ENCODE measurements at regions not wholly inside any gene's neighbourhood (a gene's known extent, or its start where the extent isn't known, plus 50 kb on each side); places are given as distances from the start of the nearest gene placed in this dataset.
"Not testable (repeated sequence)": the region's sequence is repeated elsewhere in the genome, so short reads cannot be mapped to it uniquely, and the experiment has no call there.

GRCh38 chr5:33091571-33092363 is 349.0 kb upstream of the TARS1 start:
- ATAC-seq (no peak), FAIRE-seq (no peak), DNase-seq (no peak)
- H3K9me3 ChIP-seq: no peaks in the 10 kb centered on the region
- H3K4me3 ChIP-seq: no peak overlapping the region
- H3K4me1 ChIP-seq: no peaks in the 10 kb centered on the region
- intact Hi-C loops (cut with DNase I): no loop called here
- H3K27ac ChIP-seq: no peak overlapping the region
- H3K27me3 ChIP-seq: no peaks in the 10 kb centered on the region
- no peak for TF ChIP-seq CTCF (IDR thresholded peaks at IDR 0.05)
- H3K36me3 ChIP-seq: no peaks in the 10 kb centered on the region

- 56 to 64% methylated on average over 3 of the region's 3 CpGs for WGBS, 2 donors
- intact Hi-C loops (cut with DNase I): no loop called here
- no peak for FAIRE-seq
These were observed 348.0 kb upstream of the TARS1 start for GRCh38 chr5:33092719-33093118.

GRCh38 chr5:33102551-33102950 is 338.2 kb upstream of the TARS1 start:
- 67 to 68% methylated on average over 7 of the region's 7 CpGs for WGBS, 2 donors
- FAIRE-seq (no peak), ATAC-seq (no peak), DNase-seq (no peak)
- no peaks in the 10 kb centered on the region for H3K27me3 ChIP-seq
- intact Hi-C loops (cut with DNase I): no loop called here
- H3K9me3 ChIP-seq: no peaks in the 10 kb centered on the region
- no peaks in the 10 kb centered on the region for H3K4me1 ChIP-seq
- no peak overlapping the region for H3K27ac ChIP-seq
- no peak overlapping the region for H3K4me3 ChIP-seq
- TF ChIP-seq CTCF (IDR thresholded peaks at IDR 0.05): no peak
- no peaks in the 10 kb centered on the region for H3K36me3 ChIP-seq

More at GRCh38 chr5:33092719-33093118, 348.0 kb upstream of the TARS1 start:
- no peak for ATAC-seq
- Histone ChIP-seq H3K27me3 (no peaks in the 10 kb centered on the region), H3K4me1 (no peaks in the 10 kb centered on the region), H3K4me3 (no peak overlapping the region), H3K27ac (no peak overlapping the region), H3K36me3 (no peaks in the 10 kb centered on the region), H3K9me3 (no peaks in the 10 kb centered on the region)
- DNase-seq: no peak
- TF ChIP-seq CTCF (IDR thresholded peaks at IDR 0.05): no peak

- intact Hi-C loops (cut with DNase I): no loop called here
- no peaks in the 10 kb centered on the region for H3K27me3 ChIP-seq
- no peak overlapping the region for H3K4me3 ChIP-seq
- no peaks in the 10 kb centered on the region for H3K36me3 ChIP-seq
- DNase-seq: no peak
- H3K27ac ChIP-seq: no peak overlapping the region
- no peak for ATAC-seq
- no peaks in the 10 kb centered on the region for H3K9me3 ChIP-seq
- no peaks in the 10 kb centered on the region for H3K4me1 ChIP-seq
- 55 to 57% methylated on average over 1 of the region's 1 CpG for WGBS, 2 donors
- no peak for FAIRE-seq
- TF ChIP-seq CTCF (IDR thresholded peaks at IDR 0.05): no peak
These were observed 335.2 kb upstream of the TARS1 start for GRCh38 chr5:33105521-33105941.

GRCh38 chr5:33110496-33110895 is 330.3 kb upstream of the TARS1 start:
- DNase-seq; ATAC-seq; intact Hi-C loops (cut with DNase I); H3K27ac ChIP-seq; H3K4me3 ChIP-seq; H3K27me3 ChIP-seq; FAIRE-seq; H3K9me3 ChIP-seq; H3K36me3 ChIP-seq; H3K4me1 ChIP-seq: not testable (repeated sequence)
- WGBS, 2 donors: 50 to 68% methylated on average over 2 of the region's 2 CpGs
